GM19025 (cell line): ENCODE measurements at regions not wholly inside any gene's neighbourhood (a gene's known extent, or its start where the extent isn't known, plus 50 kb on each side); places are given as distances from the start of the nearest gene placed in this dataset.
"Not testable (repeated sequence)": the region's sequence is repeated elsewhere in the genome, so short reads cannot be mapped to it uniquely, and the experiment has no call there.

Experiments
- ATAC-seq: cut with Tn5 transposase; IDR thresholded peaks from one replicate; pipeline ENCODE4 v1.9.1; 2021; ENCODE audit warnings: mild to moderate bottlenecking, low read depth, moderate library complexity; ENCODE audit not compliant: unreplicated experiment

GRCh38 chr7:93830141-93830925 is 60.2 kb downstream of the TFPI2 start:
- ATAC-seq, result no peak

GRCh38 chr7:93828260-93828659 is 62.3 kb downstream of the TFPI2 start:
- peak; percentile 76 for ATAC-seq

- ATAC-seq, result no peak
Observed at GRCh38 chr7:93823621-93824020, 66.9 kb downstream of the TFPI2 start.

- no peak for ATAC-seq
Observed at GRCh38 chr7:93821463-93821862, 69.1 kb downstream of the TFPI2 start.

GRCh38 chr7:93819699-93820098 is 70.9 kb downstream of the TFPI2 start:
- no peak for ATAC-seq

GRCh38 chr7:93817526-93817925 is 73.0 kb downstream of the TFPI2 start:
- ATAC-seq, result no peak

- no peak for ATAC-seq
Observed at GRCh38 chr7:93817004-93817403, 73.5 kb downstream of the TFPI2 start.

GRCh38 chr7:93813514-93813913 is 77.0 kb downstream of the TFPI2 start:
- ATAC-seq, result no peak

GRCh38 chr7:93812061-93812460 is 78.5 kb downstream of the TFPI2 start:
- no peak for ATAC-seq

GRCh38 chr7:93811198-93811597 is 79.4 kb downstream of the TFPI2 start:
- ATAC-seq, result no peak

- ATAC-seq, result no peak
Observed at GRCh38 chr7:93810561-93810960, 80.0 kb downstream of the TFPI2 start.

- no peak for ATAC-seq
Observed at GRCh38 chr7:93804726-93805125, 85.8 kb downstream of the TFPI2 start.

GRCh38 chr7:93799750-93800357 is 90.7 kb downstream of the TFPI2 start:
- ATAC-seq, result no peak

GRCh38 chr7:93793084-93793697 is 97.4 kb downstream of the TFPI2 start:
- not testable (repeated sequence) for ATAC-seq

- no peak for ATAC-seq
Observed at GRCh38 chr7:93779115-93779514, 111.4 kb downstream of the TFPI2 start.

- no peak for ATAC-seq
Observed at GRCh38 chr7:93778384-93778783, 112.2 kb downstream of the TFPI2 start.

GRCh38 chr7:93773446-93773845 is 117.1 kb downstream of the TFPI2 start:
- no peak for ATAC-seq

GRCh38 chr7:93765475-93765874 is 125.1 kb downstream of the TFPI2 start:
- no peak for ATAC-seq

- no peak for ATAC-seq
Observed at GRCh38 chr7:93758631-93759030, 131.9 kb downstream of the TFPI2 start.

GRCh38 chr7:93757426-93757825 is 133.1 kb downstream of the TFPI2 start:
- no peak for ATAC-seq

- ATAC-seq, result no peak
Observed at GRCh38 chr7:93756890-93757289, 133.7 kb downstream of the TFPI2 start.

GRCh38 chr7:93751421-93751820 is 139.1 kb downstream of the TFPI2 start:
- no peak for ATAC-seq
